Activated CD8-positive, alpha-beta memory T cell treated with anti-CD3 and anti-CD28 coated beads for 36 hours (primary cell): ENCODE measurements at regions not wholly inside any gene's neighbourhood (a gene's known extent, or its start where the extent isn't known, plus 50 kb on each side); places are given as distances from the start of the nearest gene placed in this dataset.

Experiments
- CTCF ChIA-PET: fragments of 350-600 bp; sonication (Branson Sonifier 250); formaldehyde crosslinking; loops from one replicate; lab custom pipeline; 2021; ENCODE audit warnings: antibody characterized with exemption; lab: Charles Lee
- POLR2A ChIA-PET: fragments of 350-600 bp; sonication (Branson Sonifier 250); formaldehyde crosslinking; loops from one replicate; lab custom pipeline; 2021; ENCODE audit warnings: antibody characterized with exemption; lab: Charles Lee

DNA sequence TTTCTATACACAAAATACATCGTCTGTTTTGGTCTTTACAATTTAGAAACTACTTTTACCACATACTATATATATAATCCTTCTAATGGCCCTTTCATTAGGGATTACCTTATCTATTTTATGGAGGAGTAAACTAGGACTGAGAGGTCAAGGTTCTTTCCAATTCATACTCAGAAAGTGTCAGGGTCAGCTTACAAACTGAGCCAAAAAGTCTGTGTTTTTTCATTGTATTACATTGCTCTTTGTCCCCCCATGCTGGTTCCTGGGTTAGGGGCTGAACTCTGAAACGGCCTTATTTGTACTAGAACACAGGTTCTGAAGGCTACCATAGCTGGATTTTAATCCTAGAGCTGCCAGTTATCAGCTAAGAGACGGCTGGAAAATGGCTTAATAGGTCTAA is 368.1 kb downstream of the GRIN2B start:
- ChIA-PET CTCF (no interaction called here), POLR2A (no interaction called here)

DNA sequence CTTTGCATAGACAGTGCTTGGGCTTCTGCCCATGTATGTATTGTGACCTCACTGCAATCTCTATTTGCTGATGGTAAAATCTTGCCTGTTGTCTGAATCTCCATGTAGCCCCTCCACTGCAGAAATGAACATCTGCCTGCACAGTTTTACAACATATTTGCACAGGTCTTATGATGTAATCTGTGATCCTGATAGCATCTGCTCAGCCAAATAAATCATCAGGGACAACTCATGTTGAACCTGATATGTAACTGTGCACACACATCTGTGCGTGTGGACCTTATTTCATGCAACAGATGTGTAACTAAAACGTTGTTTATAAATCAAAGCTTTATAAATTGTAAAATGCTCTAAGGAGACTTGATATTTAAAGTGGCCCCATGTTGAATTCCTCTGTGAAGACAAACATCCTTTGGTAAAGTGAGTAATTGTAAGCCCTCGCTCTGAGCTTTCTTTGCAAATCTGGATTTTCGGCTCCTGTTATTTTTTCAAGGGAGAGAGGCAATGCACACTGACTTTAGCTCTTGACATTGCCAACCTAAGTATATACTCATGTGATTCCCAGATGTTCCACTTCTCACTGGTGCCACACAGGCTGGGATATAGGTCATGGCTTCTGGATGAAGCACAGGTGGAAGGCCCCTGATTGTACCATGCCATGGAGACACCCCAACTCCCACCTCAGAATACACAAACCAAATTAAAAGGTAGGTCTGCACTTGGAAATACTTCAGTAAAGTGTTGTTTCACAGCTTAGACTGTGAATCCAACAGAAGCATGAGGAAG is 371.3 kb downstream of the GRIN2B start:
- CTCF ChIA-PET: no interaction called here

DNA sequence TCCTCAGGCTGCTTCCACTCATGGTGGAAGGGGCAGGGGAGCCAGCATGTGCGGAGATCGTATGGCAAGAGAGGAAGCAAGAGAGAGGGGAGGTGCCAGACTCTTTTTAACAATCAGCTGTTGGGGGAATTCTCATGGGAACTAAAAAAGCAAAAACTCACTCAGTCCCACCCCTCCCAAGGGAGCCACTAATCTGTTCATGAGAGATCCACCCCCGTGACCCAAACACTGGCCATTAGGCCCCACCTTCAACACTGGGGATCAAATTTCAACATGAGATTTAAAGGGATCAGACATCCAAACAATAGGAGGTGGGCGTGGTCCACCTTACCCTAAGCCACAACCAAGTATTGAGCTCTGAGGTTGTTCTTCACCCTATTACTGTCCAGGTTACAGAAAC is 375.1 kb downstream of the GRIN2B start:
- ChIA-PET POLR2A (no interaction called here), CTCF (no interaction called here)

More for the DNA sequence above, 371.3 kb downstream of the GRIN2B start:
- POLR2A ChIA-PET: no interaction called here

DNA sequence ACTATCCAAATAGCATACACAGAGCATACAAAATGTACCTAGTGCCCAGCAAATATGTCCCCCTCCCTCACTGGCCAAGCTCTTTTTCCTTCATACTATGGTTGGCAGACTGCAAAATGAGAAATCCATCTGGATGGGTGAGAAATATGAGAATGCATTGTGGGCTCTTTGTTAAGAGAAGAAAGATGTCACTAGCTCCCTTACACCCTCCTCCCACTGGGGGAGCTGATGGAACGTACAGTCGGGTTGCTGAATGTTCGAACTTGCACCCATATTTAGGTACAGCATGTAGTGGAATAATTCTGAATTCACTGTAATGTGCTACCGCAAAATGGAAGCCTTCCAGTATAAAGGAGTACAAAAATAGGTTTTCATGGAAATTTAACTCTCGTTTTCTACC is 377.4 kb downstream of the GRIN2B start:
- POLR2A ChIA-PET: no interaction called here
- CTCF ChIA-PET: no interaction called here

DNA sequence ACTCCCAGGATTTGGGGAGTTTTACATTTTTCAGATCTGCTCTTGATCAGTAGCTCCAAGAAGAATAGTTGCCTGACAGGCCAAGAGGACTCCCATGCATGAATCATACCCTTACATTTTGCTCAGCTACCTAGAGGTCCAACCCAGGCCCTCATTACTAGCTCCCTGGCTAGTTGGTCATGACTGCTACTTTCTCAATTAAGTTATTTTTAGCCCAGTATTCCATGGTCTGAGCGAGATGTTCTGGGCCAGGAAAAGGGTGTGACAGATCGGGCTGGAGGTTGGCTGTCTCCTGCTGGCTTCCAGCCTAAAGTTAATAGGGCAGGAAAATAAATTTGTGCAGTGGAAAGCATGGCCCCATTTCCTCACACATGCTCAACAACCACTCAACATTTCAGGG is 379.2 kb downstream of the GRIN2B start:
- POLR2A ChIA-PET: no interaction called here

DNA sequence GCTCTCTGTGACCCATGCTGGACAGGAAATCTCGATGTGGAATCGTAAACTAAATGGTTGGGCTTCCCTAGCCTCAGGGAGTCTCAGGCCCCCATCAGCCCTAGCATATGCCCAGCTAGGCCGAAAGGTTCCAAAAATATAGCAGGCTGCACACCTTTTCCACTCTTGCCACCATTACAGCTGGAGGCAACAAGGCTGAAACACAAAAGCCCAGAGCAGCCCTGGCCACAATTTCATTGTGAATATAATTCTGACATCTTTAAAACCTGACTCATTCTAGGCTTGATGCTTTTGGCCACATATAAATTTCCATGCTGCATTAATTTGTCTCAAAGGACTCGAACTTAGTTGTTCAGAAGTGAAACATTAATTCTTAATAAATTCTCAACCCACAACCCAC is 382.2 kb downstream of the GRIN2B start:
- ChIA-PET CTCF (no interaction called here), POLR2A (no interaction called here)

More for the DNA sequence above, 379.2 kb downstream of the GRIN2B start:
- CTCF ChIA-PET: no interaction called here

DNA sequence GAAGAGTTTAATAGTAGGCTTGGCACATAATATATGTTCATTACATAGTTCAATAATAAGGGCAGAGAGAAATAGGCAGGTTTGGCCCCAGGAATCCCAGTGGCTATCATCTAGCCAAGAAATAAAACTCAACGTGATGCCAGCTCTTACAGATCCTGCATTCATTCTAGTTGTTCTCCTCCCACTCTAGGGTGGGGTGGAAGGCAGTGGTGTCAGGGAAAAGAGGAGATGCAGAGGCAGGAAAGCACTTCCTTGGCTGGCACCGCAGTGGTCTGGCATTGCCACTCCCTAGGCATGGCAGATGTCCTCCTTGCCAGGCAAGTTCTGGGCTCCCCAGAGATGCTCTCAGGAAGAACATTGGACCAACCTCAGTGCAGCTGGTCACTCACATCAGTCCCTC is 383.6 kb downstream of the GRIN2B start:
- POLR2A ChIA-PET: no interaction called here
- CTCF ChIA-PET: no interaction called here

DNA sequence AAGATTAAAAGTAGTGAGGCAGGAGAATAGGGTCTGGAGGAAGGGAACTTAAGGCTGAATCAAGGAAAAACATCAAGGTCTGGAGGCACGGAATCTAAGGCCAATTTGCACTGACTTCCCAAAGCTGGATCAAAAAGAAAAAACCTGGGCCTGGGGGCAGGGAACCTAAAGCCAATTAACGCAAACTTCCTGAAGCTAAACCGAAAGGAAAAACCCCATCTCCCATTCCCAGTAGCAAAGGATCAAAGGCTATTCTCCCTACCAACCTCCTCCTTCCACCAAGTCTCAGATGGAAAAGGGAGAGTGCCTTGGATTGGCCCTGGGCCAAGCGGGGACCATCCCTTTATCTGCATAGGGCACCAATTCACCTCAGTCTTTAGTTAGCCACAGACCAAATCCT is 384.2 kb downstream of the GRIN2B start:
- ChIA-PET CTCF (no interaction called here), POLR2A (no interaction called here)

DNA sequence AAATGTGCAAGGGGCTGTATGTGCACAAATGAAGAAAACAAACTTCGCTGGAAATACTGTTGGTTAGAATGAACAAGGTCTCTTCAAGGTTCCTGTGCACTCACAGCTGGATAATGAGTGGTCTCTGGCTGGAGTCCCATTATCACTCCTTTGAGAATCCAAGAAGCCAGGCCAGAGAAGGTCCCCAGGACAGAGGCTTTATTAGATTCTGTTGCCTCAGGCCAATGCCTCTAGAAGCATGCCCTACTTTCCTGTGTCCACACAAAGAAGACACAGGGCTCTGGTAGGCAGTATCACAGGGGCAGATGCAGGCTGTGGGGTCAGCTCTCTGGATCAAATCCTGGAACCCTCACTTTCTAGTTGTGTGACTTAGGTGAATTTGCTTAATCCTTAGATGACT is 384.7 kb downstream of the GRIN2B start:
- ChIA-PET CTCF (no interaction called here), POLR2A (no interaction called here)

DNA sequence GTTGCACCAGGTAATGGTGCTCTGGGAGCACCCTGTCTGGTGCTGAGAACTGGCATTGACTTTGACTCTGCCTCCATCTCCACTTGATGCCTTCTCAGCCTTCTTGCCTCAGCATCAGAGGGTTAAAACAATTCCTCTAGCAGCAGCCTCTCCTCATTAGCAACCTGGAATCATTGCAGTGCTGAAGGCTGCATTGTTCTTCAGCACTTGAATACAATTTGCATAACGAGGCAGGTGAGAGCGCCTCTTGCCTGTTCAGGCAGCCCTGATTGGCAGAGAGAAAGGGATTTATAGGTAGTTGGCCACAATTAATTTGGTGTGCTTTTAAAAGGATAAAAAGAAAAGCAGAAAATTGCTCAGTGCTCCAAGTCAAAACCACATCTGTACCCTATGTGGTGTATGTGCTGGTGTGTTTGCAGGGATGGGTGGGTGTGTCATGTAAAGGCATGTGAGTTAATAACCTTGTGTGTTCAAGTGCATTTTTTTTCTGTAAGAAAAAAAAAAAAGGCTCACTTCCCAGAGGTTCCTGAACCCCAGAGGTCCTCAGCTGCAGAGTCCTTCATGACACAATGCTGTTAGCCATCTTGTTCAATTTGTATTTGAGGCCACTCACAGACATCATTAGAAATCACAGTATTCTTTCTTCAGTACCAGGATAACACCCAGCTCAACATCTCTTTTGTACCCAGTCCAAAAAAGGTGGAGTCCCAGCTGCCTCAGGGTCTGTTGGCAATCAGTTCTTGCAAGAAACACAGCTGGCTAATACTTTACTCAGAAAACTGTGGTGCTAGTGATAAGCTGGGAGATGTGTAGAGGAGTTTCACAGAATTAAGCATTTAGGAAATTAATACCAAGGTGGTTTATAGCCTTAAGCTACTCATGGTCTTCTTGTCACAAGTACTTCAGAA is 385.6 kb downstream of the GRIN2B start:
- ChIA-PET CTCF (no interaction called here), POLR2A (no interaction called here)

DNA sequence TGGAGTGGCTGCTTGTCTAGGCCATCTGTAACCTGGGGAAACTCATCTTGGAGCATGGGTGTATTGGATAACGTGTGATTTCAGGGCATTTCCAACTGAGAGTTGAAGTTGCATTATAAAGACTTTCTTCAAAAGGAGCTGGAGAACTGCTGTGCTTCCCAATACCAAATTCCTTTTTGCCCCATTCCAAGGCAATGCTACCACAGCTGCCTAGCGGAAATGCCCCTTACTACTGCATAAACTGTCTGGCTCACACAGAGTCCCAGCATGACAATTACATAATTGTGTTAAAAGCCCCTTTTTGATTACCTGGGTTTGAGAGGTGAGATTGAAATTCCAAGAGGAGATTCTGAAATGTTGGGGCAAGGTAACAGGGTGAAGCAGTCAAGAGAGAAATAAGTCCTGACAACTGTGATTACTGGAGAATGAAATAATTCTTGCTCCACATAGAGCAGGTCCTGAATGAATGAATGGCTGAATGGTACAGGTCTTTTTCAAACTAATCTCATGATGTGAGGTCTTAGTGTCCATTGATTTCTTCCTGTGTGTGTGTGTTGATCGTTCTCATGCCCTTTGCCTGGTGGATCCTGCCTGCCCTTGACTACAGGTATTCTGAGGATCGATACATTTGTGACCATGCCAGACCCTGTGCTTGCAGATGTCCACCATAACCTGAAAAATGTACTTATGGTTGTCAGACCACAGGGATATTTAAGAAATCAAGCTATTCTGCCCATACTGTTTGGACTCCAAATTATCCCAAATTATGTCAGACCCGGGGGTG is 386.5 kb downstream of the GRIN2B start:
- ChIA-PET POLR2A (no interaction called here), CTCF (no interaction called here)

DNA sequence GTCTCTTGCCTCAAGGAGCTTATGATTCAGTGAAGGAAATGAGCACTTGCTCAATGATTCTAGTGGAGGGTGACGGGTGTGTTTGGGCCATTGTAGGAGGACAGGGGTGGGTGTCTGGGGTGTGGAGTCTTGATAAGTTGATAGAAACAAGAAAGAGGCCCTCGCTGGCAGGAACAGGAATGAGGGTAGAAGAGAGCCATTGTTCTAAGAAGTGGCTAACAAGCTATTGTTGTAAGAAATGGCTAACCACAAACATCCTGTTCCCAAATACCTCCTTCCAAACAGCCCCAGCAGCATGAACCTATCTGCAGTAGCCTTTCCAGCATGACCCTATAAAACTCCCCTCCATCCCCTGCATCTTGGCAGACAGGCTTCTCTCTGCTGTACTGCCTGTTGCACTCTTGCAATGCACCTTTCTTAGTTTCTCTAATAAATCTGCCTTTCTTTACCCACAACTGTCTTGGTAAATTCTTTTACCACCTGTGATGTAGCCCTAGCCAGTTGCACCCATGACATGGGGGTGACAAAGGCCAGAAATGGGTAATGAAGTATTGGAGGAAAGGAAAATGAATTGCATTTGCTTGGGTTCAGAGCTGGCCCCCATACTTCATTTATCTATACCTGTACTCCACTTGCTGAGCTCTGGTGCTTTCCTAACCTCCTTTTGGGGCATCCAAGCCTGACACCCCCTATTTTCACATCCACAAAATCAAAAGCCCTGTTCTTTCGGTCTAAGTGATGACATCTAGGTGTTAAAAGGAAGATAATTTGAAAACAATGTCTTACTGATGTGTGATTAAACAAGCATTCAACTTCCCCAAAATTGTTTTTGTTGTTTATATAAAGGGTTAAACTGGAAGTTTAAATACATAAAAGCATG is 389.1 kb downstream of the GRIN2B start:
- ChIA-PET CTCF (no interaction called here), POLR2A (no interaction called here)

DNA sequence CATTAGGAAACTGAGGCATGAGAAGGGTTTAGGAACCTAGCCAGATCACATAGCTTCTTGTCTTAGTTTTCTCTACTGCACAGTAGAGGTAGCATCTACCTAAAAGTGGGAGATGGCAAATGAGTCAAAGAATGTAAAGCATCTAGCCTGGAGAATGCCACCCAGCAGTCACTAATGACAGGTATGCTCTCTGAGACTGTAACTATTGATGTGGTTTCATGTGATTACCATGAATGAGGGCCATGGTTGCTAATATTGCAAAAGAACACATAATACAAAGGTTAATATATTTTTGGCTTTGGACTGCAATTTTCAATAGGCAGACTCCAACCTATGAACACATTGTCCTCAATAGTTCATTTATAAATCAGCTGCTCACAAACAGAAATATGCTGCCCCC is 389.9 kb downstream of the GRIN2B start:
- POLR2A ChIA-PET: no interaction called here
- CTCF ChIA-PET: no interaction called here

DNA sequence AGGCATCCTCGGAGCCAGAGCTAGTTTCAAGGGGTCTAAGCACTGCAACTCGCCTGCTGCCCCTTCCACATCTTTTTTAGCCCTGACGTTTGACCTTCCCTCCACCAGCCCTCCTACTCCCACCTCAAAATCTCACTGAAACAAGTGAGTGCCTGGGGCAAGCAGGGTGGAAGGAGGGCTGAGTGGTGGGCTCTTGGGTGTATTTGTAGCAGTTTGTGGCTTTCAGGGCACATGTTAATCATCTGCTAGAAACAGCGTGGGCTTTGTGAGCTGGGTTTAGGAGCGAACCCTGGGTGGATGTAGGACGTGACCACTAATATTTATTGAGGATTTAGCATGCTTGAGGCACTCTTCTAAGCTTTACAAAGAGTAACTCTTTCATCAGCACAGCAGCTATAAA is 390.3 kb downstream of the GRIN2B start:
- ChIA-PET CTCF (no interaction called here), POLR2A (no interaction called here)

DNA sequence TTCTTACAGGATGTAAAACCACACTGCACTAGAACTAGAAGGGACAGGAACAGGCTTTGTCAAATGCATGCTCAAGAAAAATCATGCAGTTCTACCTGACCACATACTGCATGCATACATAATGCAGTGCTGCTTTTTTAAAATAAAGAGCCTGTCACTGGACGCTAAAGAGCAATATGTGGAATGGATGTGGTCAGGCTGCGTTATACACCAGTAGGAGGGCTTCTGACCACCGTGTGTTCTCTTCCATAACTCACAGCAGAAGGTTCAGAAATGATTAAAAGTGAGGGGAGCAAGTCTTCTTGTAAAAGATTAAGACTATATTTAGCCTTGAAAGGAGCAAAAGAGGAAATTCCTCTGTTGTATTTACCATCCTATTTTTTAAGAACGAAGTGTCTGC is 392.0 kb downstream of the EMP1 start:
- ChIA-PET CTCF (no interaction called here), POLR2A (no interaction called here)

DNA sequence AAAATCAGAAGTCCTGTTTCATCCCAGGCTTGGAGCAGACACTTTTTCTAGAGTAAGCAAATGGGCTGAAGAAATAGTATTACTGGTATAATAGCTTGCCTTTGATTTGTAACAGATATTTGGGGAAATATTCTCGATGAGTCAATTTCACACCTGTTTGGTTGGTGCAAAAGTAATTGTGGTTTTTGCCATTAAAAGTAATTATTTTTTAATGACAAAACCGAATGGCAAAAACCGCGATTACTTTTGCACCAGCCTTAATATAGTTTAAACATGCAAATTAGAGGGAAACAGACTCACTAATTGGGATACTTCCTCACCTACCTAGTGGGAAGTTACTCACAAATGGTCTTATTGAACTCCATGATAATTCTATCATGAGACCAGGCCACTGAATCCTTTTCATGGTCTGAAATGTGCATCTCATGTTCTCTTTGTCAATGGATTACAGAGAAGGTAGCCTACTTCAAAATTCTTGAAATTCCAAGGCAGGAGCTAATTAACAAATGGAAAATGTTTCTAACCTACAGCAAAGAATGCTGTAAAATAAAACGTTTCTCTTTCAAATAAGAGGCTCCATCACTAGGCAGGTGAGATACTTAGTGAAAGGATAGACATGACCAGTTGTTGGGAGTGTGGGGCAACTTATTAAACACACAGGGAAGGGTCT is 391.3 kb downstream of the EMP1 start:
- POLR2A ChIA-PET: no interaction called here
- CTCF ChIA-PET: no interaction called here

DNA sequence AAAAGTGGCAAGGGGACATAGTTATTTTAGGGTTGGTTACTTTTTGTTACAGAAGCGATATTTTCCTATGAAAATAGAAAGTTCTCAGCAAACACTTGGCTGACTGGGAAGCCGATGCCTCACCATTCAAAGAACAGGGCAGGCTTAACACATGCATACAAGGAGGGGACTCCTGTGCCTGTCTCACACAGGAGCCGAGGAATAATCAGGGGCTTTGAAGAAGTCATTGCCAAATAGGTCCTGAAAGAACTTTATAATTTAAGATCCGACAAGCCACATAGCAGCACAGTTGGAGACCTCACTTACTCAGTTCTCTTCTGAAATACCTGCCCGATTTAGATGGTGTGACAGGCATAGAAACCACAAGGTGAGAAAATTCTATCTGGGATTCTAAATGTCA is 389.8 kb downstream of the EMP1 start:
- POLR2A ChIA-PET: no interaction called here
- CTCF ChIA-PET: no interaction called here

DNA sequence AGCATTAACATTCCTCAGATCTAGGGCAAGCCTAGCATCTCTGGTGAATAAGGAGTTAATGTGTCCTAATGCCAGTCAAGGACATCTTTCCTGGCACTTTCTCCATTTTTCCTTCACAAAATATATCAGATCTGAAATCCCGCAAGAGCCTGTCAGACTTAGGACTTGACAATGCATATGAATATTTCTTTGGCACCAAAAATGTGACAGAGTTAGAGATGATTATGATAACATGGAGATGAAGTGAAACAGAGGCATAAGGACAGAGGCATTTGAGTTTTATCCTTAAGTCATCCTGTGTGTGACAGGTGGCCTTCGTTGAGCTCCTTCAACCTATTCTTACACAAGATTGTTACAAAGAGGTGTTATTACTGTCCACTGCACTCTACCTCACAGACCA is 388.0 kb downstream of the EMP1 start:
- POLR2A ChIA-PET: no interaction called here
- CTCF ChIA-PET: no interaction called here

DNA sequence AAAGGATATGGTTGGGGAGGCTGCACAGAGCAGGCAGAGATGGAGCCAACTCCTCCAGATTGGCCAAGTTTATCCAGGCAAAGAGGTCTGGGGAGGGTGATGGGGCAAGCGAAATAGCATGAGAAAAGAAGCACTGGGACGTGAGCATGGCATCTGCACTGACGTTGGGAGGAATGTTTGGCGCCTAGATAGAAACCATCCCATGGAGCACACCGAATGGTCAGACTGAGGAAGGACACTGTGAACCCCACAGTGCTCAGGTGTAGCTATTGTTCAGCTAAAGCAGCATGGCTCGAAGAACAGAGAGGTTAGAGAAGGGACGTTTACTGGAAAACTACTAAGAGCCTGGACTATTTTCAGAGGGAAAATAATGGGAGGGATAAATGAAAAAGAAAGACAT is 387.1 kb downstream of the EMP1 start:
- CTCF ChIA-PET: no interaction called here
- POLR2A ChIA-PET: no interaction called here
